ENCODE measurements at regions not wholly inside any gene's neighbourhood (a gene's known extent, or its start where the extent isn't known, plus 50 kb on each side); places are given as distances from the start of the nearest gene placed in this dataset.

- TF ChIP-seq CTCF (IDR thresholded peaks at IDR 0.05; ENCODE audit: insufficient read depth, low read depth, low read length): no peak
- no peak for TF ChIP-seq EZH2 (IDR thresholded peaks at IDR 0.05; ENCODE audit: insufficient read depth, low read length)
Measured at GRCh38 chr9:88926781-88927505, 64.3 kb upstream of the S1PR3 start.

All from astrocyte (in vitro differentiated cells and primary cell).